Pancreas (tissue), 10 donors: ENCODE measurements at regions not wholly inside any gene's neighbourhood (a gene's known extent, or its start where the extent isn't known, plus 50 kb on each side); places are given as distances from the start of the nearest gene placed in this dataset.
"Not testable (repeated sequence)": the region's sequence is repeated elsewhere in the genome, so short reads cannot be mapped to it uniquely, and the experiment has no call there.

ENCODE experiments used
- ATAC-seq, 4 donors: fragments of 200-7000 bp; cut with Tn5 transposase; one replicate each; pipeline versions ENCODE4 v1.8.0 to v1.9.1; 2020; ENCODE audit warnings: mild to moderate bottlenecking in 4 of 4, moderate library complexity in 4 of 4
- DNase-seq, 6 donors: peaks; one replicate each; pipeline ENCODE4 v3.0.0-alpha.2; 2020
- FAIRE-seq: peaks from 2 replicates; lab custom pipeline; 2012; peaks lifted over from hg19 to GRCh38; lab: Jason Lieb, UNC
- H3K27ac ChIP-seq, 4 donors: fragments of 200-600 bp; sonication (generic); 1 replicate in 3 of 4; 2 replicates in 1 of 4; pipeline versions ENCODE4 v1.5.0 to v1.8.0; 2020
- H3K27me3 ChIP-seq, 4 donors: fragments of 200-600 bp; one replicate each; pipeline ENCODE4 v1.8.0; 2021
- H3K36me3 ChIP-seq, 3 donors: fragments of 200-600 bp; sonication (generic) in 1 of 3; one replicate each; pipeline versions ENCODE4 v1.5.0 to v1.8.0; 2020 to 2021
- H3K4me1 ChIP-seq, 3 donors: fragments of 200-600 bp; one replicate each; pipeline ENCODE4 v1.8.0; 2021
- H3K4me3 ChIP-seq, 4 donors: fragments of 200-600 bp; sonication (generic) in 2 of 4; one replicate each; pipeline versions ENCODE4 v1.5.0 to v1.8.0; 2020 to 2021
- H3K9me3 ChIP-seq, 4 donors: fragments of 200-600 bp; one replicate each; pipeline ENCODE4 v1.8.0; 2021
- WGBS, 2 donors: extraction: QIAGEN DNeasy Blood & Tissue Kit; methylation state at CpG; one replicate each; pipeline ENCODE4 v1.1.7; 2013; 5-methylcytosine and 5-hydroxymethylcytosine counted together
- intact Hi-C, 3 donors: fragments of 100-400 bp; cut with DNase I; formaldehyde crosslinking; loops; one replicate each; pipeline versions ENCODE4 v1.11.1 to v1.14.2; 2022
- TF ChIP-seq, protein P1 (sequence below), 4 donors: fragments of 200-600 bp; sonication (generic) in 3 of 4; IDR thresholded peaks; one replicate each; pipeline versions ENCODE4 v1.5.0 to v1.8.0; 2021; ENCODE audit warnings: antibody characterized with exemption in 4 of 4
- donor health status: healthy with polysubstance abuse.
- donor health status: DM: no; HTN: no; CAD: no; lungs with moderate emphysema.
- donor health status: DM: no; HTN: no; CAD: no.
- donor health status: control.
- donor health status: control.
- donor health status: Bipolar disorder and iron deficiency.
- donor health status: DM: yes; HTN: yes; CAD: no.
- donor health status: DM: no; HTN: no; CAD: no.
- donor health status: DM: no; HTN: no; CAD: no.
- donor health status: DM: yes; HTN: yes; CAD: no.

DNA sequence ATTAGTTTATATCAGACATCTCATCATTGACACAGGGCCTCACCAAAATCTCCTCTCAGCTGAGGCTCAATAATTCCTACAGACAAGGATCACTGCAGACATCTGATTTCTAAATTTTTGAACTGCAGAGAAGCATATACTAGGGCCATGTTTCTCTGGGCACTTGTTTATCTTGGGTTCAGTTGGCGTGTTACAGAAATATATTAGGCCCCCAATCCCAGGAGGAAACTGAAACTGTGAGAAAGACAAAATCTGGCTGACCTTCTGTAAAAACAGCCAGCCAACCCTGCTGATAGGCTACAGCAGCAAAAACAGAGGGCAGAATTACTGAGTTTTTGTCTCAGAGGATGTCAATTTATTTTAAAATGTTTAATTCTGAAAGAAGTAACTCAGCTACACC, 634.6 kb downstream of the ETNK1 start:
- 39 to 54% methylated on average over 1 of the region's 1 CpG for WGBS, 2 donors
- no peaks in the 10 kb centered on the region for H3K27me3 ChIP-seq
- no peak for DNase-seq

DNA sequence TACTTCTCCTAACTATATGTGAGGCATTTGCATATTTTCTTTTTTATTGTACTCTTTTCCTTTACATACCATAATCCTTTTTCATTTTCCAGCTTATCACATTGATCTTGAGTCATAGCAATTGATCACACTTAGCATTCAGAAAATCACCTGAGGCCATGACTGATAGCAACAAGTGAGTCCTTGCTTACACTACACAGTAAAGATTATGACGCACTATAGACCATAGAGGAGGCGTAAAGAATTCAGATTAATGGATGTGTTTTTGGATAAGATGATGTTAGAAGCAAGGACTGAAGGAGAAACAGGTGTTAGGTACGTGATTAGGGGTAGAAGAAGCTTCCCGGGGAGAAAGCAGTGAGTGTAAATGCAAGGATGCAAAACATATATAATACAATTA, 637.7 kb downstream of the ETNK1 start:
- Histone ChIP-seq H3K4me3 (no peak overlapping the region), H3K9me3 (no peaks in the 10 kb centered on the region), H3K27ac (no peak overlapping the region), H3K36me3 (no peaks in the 10 kb centered on the region), H3K4me1 (no peaks in the 10 kb centered on the region), H3K27me3 (no peaks in the 10 kb centered on the region)
- DNase-seq = no peak
- 58 to 60% methylated on average over 4 of the region's 4 CpGs for WGBS, 2 donors
- no peak for FAIRE-seq
- intact Hi-C loops = no loop called here
- TF ChIP-seq, protein P1, sequence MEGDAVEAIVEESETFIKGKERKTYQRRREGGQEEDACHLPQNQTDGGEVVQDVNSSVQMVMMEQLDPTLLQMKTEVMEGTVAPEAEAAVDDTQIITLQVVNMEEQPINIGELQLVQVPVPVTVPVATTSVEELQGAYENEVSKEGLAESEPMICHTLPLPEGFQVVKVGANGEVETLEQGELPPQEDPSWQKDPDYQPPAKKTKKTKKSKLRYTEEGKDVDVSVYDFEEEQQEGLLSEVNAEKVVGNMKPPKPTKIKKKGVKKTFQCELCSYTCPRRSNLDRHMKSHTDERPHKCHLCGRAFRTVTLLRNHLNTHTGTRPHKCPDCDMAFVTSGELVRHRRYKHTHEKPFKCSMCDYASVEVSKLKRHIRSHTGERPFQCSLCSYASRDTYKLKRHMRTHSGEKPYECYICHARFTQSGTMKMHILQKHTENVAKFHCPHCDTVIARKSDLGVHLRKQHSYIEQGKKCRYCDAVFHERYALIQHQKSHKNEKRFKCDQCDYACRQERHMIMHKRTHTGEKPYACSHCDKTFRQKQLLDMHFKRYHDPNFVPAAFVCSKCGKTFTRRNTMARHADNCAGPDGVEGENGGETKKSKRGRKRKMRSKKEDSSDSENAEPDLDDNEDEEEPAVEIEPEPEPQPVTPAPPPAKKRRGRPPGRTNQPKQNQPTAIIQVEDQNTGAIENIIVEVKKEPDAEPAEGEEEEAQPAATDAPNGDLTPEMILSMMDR (IDR thresholded peaks at IDR 0.05) = no peak
- ATAC-seq = no peak

More for the DNA sequence above, 634.6 kb downstream of the ETNK1 start:
- H3K4me1 ChIP-seq = no peaks in the 10 kb centered on the region
- intact Hi-C loops = no loop called here
- TF ChIP-seq, protein P1 (IDR thresholded peaks at IDR 0.05) = no peak
- ATAC-seq = no peak
- H3K4me3 ChIP-seq = no peak overlapping the region
- no peak overlapping the region for H3K27ac ChIP-seq
- H3K36me3 ChIP-seq = no peaks in the 10 kb centered on the region
- no peaks in the 10 kb centered on the region for H3K9me3 ChIP-seq
- no peak for FAIRE-seq

DNA sequence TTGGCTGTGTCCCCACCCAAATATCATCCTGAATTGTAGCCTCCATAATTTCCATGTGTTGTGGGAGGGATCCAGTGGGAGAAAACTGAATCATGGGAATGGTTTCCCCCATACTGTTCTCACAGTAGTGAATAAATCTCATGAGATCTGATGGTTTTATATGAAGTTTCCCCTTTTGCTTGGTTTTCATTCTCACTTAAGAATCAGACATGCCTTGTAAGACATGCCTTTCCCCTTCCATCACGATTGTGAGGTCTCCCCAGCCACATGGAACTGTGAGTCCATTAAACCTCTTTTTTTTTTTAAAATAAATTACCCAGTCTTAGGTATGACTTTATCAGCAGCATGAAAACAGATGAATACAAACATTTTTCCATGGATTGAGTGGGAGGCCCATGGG, 652.9 kb downstream of the ETNK1 start:
- FAIRE-seq (no peak), ATAC-seq (no peak), DNase-seq (no peak)
- Histone ChIP-seq H3K4me3 (no peak overlapping the region), H3K27ac (no peak overlapping the region), H3K36me3 (no peaks in the 10 kb centered on the region), H3K27me3 (no peaks in the 10 kb centered on the region), H3K9me3 (no peaks in the 10 kb centered on the region), H3K4me1 (no peaks in the 10 kb centered on the region)
- TF ChIP-seq, protein P1 (IDR thresholded peaks at IDR 0.05) = no peak
- WGBS, 2 donors = 49 to 65% methylated on average over 1 of the region's 1 CpG
- intact Hi-C loops = no loop called here

DNA sequence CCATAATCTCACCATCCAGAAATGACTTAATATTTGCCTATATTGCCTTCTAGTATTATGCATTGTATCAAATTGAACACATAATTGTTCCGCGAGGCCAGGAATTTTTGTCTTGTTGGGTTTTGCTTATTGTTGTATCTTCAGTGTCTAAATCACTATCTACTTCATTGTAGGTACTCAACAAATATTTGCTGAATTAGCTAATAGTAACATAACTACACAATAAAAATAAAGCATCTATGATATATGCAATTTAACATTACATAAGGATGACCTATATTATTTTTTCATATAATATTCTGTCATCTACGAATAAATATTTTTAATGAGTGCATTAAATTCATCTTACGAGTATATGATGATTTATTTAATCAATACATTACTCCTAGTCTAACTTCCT, 656.3 kb downstream of the ETNK1 start:
- H3K4me1 ChIP-seq = no peaks in the 10 kb centered on the region
- no peaks in the 10 kb centered on the region for H3K27me3 ChIP-seq
- ATAC-seq = no peak
- TF ChIP-seq, protein P1 (IDR thresholded peaks at IDR 0.05) = no peak
- DNase-seq = no peak
- no peak overlapping the region for H3K4me3 ChIP-seq
- intact Hi-C loops = no loop called here
- no peaks in the 10 kb centered on the region for H3K9me3 ChIP-seq
- WGBS, 2 donors = 69 to 78% methylated on average over 4 of the region's 4 CpGs
- no peak for FAIRE-seq
- H3K36me3 ChIP-seq = no peaks in the 10 kb centered on the region
- no peak overlapping the region for H3K27ac ChIP-seq

DNA sequence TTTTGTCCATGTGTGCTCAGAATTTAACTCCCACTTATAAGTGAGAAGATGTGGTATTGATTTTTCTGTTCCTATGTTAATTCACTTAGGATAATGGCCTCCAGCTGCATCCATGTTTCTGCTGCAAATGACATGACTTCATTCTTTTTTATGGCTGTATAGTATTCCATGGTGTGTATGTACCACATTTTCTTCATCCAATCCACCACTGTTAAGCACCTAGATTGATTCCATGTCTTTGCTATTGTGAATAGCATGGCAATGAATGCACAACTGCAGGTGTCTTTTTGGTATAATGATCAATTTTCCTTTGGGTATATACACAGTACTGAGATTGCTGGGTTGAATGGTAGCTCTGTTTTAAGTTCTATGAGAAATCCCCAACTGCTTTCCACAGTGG, 657.7 kb downstream of the ETNK1 start:
- Histone ChIP-seq H3K9me3 (no peaks in the 10 kb centered on the region), H3K27me3 (no peaks in the 10 kb centered on the region), H3K36me3 (no peaks in the 10 kb centered on the region), H3K4me3 (no peak overlapping the region), H3K4me1 (no peaks in the 10 kb centered on the region), H3K27ac (no peak overlapping the region)
- intact Hi-C loops = no loop called here
- DNase-seq (no peak), ATAC-seq (no peak), FAIRE-seq (no peak)
- TF ChIP-seq, protein P1 (IDR thresholded peaks at IDR 0.05) = no peak

DNA sequence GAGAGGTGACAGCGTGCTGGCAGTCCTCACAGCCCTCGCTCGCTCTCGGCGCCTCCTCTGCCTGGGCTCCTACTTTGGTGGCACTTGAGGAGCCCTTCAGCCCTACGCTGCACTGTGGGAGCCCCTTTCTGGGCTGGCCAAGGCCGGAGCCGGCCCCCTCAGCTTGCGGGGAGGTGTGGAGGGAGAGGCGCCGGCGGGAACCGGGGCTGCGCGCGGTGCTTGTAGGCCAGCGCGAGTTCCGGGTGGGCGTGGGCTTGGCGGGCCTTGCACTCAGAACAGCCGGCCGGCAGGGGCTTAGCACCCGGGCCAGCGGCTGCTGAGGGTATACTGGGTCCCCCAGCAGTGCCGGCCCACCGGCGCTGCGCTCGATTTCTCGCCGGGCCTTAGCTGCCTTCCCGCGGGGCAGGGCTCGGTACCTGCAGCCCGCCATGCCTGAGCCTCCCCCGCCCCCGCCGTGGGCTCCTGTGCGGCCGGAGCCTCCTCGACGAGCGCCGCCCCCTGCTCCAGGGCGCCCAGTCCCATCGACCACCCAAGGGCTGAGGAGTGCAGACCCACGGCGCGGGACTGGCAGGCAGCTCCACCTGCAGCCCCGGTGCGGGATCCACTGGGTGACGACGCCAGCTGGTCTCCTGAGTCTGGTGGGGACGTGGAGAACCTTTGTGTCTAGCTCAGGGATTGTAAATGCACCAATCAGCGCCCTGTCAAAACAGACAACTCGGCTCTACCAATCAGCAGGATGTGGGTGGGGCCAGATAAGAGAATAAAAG, 661.0 kb downstream of the ETNK1 start:
- FAIRE-seq = not testable (repeated sequence)
- DNase-seq = peak in 3 of 6 donors; percentile 11 to 47 (median 35)

More for the DNA sequence above, 661.0 kb downstream of the ETNK1 start:
- H3K36me3 ChIP-seq, intact Hi-C loops, H3K4me1 ChIP-seq, ATAC-seq, H3K4me3 ChIP-seq, H3K27me3 ChIP-seq, H3K27ac ChIP-seq, H3K9me3 ChIP-seq: not testable (repeated sequence)
- WGBS, 2 donors = 86 to 89% methylated on average over 37 to 57 of the region's 57 CpGs
